ENCODE measurements at regions not wholly inside any gene's neighbourhood (a gene's known extent, or its start where the extent isn't known, plus 50 kb on each side); places are given as distances from the start of the nearest gene placed in this dataset.
"Not testable (repeated sequence)": the region's sequence is repeated elsewhere in the genome, so short reads cannot be mapped to it uniquely, and the experiment has no call there.

GRCh38 chr15:22735781-22736180 is 50.7 kb upstream of the NIPA1 start (continued):
- TF ChIP-seq ZBTB33 (IDR thresholded peaks at IDR 0.05; ENCODE audit: borderline replicate concordance, low read depth), result no peak
- TF ChIP-seq MXI1 (IDR thresholded peaks at IDR 0.05; ENCODE audit: low read depth, low read length), result no peak
- no peak for TF ChIP-seq NFIC (IDR thresholded peaks at IDR 0.05; ENCODE audit: borderline replicate concordance)
- no peak for TF ChIP-seq FOSL2 (IDR thresholded peaks at IDR 0.05; ENCODE audit: borderline replicate concordance, low read depth)
- TF ChIP-seq RXRA (IDR thresholded peaks at IDR 0.05; ENCODE audit: borderline replicate concordance, low read depth), result no peak
- TF ChIP-seq RCOR1 (IDR thresholded peaks at IDR 0.05; ENCODE audit: low read length), result no peak
- no peak for TF ChIP-seq REST (IDR thresholded peaks at IDR 0.05; ENCODE audit: low read depth, low read length)

GRCh38 chr15:22736200-22736599 is 50.2 kb upstream of the NIPA1 start:
- H3K27ac ChIP-seq (ENCODE audit: low read depth in 2 of 2, low read length in 1 of 2); H3K9me2 ChIP-seq; DNase-seq; H2AFZ ChIP-seq (ENCODE audit: low read depth); H4K20me1 ChIP-seq (ENCODE audit: insufficient read depth); H3K79me2 ChIP-seq (ENCODE audit: insufficient read depth); CTCF ChIA-PET; H3K4me1 ChIP-seq (ENCODE audit: control insufficient read depth in 1 of 2, insufficient read depth in 2 of 2, low read depth in 1 of 2, low read length in 1 of 2); H3F3A ChIP-seq (replicated peaks; ENCODE audit: insufficient read depth); H3K9ac ChIP-seq; POLR2A ChIA-PET; H3K4me3 ChIP-seq (ENCODE audit: low read depth in 2 of 2, low read length in 1 of 2); H3K9me3 ChIP-seq; H3K4me2 ChIP-seq; H3K36me3 ChIP-seq (replicated peaks in 1 of 2; ENCODE audit: control insufficient read depth in 1 of 2, insufficient read depth in 2 of 2, low read length in 1 of 2); H3K27me3 ChIP-seq (ENCODE audit: insufficient read depth): not testable (repeated sequence)

Small RNA genes lying in the stretch of these regions (small RNA-seq; reads per million reads assigned to genes)
- gene AC138649.4 (0 reads per million in 7 experiments), gene RN7SL495P (0 reads per million in 7 experiments)

Measured in SK-N-SH (cell line).